ENCODE measurements at regions not wholly inside any gene's neighbourhood (a gene's known extent, or its start where the extent isn't known, plus 50 kb on each side); places are given as distances from the start of the nearest gene placed in this dataset.

DNA sequence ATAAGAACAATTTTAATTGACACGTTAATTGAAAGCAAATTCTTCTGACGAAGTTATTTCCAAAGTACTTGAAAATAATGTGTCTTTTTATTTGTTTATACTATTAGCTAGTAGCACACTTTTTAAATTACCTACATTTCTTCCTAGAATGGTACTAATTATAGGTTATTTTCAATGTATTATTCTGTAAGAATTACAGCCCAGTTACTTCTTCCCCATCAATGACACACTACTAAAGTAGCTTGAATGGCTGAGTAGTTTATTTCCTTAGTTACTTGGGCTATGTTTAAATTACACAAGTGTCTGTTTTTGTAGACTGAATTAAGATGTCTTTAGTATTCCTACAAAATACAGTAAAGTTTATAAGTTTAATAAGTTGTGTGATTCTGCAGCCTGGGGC lies 217.6 kb upstream of the IL12A start:
- peaks cover 4% of the 10 kb centered on the region; the same call in 1 of the 2 replicates for H3K27me3 ChIP-seq (ENCODE audit: insufficient read depth)
- TF ChIP-seq, protein P1, sequence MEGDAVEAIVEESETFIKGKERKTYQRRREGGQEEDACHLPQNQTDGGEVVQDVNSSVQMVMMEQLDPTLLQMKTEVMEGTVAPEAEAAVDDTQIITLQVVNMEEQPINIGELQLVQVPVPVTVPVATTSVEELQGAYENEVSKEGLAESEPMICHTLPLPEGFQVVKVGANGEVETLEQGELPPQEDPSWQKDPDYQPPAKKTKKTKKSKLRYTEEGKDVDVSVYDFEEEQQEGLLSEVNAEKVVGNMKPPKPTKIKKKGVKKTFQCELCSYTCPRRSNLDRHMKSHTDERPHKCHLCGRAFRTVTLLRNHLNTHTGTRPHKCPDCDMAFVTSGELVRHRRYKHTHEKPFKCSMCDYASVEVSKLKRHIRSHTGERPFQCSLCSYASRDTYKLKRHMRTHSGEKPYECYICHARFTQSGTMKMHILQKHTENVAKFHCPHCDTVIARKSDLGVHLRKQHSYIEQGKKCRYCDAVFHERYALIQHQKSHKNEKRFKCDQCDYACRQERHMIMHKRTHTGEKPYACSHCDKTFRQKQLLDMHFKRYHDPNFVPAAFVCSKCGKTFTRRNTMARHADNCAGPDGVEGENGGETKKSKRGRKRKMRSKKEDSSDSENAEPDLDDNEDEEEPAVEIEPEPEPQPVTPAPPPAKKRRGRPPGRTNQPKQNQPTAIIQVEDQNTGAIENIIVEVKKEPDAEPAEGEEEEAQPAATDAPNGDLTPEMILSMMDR (conservative IDR thresholded peaks at IDR 0.05; ENCODE audit: low read depth in 2 of 2): no peak
- no peak for TF ChIP-seq CREB1 (CRISPR knock-in tag; IDR thresholded peaks at IDR 0.05; ENCODE audit: low read depth)
- TF ChIP-seq ZNF114 (CRISPR knock-in tag; IDR thresholded peaks at IDR 0.05): no peak
- TF ChIP-seq STAT1 (IDR thresholded peaks at IDR 0.05; ENCODE audit: unreplicated experiment): no peak
- TF ChIP-seq EZH2phosphoT487 (IDR thresholded peaks at IDR 0.05; ENCODE audit: unreplicated experiment): no peak
- TF ChIP-seq, protein P2, sequence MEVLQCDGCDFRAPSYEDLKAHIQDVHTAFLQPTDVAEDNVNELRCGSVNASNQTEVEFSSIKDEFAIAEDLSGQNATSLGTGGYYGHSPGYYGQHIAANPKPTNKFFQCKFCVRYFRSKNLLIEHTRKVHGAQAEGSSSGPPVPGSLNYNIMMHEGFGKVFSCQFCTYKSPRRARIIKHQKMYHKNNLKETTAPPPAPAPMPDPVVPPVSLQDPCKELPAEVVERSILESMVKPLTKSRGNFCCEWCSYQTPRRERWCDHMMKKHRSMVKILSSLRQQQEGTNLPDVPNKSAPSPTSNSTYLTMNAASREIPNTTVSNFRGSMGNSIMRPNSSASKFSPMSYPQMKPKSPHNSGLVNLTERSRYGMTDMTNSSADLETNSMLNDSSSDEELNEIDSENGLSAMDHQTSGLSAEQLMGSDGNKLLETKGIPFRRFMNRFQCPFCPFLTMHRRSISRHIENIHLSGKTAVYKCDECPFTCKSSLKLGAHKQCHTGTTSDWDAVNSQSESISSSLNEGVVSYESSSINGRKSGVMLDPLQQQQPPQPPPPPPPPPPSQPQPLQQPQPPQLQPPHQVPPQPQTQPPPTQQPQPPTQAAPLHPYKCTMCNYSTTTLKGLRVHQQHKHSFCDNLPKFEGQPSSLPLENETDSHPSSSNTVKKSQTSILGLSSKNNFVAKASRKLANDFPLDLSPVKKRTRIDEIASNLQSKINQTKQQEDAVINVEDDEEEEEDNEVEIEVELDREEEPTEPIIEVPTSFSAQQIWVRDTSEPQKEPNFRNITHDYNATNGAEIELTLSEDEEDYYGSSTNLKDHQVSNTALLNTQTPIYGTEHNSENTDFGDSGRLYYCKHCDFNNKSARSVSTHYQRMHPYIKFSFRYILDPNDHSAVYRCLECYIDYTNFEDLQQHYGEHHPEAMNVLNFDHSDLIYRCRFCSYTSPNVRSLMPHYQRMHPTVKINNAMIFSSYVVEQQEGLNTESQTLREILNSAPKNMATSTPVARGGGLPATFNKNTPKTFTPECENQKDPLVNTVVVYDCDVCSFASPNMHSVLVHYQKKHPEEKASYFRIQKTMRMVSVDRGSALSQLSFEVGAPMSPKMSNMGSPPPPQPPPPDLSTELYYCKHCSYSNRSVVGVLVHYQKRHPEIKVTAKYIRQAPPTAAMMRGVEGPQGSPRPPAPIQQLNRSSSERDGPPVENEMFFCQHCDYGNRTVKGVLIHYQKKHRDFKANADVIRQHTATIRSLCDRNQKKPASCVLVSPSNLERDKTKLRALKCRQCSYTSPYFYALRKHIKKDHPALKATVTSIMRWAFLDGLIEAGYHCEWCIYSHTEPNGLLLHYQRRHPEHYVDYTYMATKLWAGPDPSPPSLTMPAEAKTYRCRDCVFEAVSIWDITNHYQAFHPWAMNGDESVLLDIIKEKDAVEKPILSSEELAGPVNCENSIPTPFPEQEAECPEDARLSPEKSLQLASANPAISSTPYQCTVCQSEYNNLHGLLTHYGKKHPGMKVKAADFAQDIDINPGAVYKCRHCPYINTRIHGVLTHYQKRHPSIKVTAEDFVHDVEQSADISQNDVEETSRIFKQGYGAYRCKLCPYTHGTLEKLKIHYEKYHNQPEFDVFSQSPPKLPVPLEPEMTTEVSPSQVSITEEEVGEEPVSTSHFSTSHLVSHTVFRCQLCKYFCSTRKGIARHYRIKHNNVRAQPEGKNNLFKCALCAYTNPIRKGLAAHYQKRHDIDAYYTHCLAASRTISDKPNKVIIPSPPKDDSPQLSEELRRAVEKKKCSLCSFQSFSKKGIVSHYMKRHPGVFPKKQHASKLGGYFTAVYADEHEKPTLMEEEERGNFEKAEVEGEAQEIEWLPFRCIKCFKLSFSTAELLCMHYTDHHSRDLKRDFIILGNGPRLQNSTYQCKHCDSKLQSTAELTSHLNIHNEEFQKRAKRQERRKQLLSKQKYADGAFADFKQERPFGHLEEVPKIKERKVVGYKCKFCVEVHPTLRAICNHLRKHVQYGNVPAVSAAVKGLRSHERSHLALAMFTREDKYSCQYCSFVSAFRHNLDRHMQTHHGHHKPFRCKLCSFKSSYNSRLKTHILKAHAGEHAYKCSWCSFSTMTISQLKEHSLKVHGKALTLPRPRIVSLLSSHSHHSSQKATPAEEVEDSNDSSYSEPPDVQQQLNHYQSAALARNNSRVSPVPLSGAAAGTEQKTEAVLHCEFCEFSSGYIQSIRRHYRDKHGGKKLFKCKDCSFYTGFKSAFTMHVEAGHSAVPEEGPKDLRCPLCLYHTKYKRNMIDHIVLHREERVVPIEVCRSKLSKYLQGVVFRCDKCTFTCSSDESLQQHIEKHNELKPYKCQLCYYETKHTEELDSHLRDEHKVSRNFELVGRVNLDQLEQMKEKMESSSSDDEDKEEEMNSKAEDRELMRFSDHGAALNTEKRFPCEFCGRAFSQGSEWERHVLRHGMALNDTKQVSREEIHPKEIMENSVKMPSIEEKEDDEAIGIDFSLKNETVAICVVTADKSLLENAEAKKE (CRISPR knock-in tag; IDR thresholded peaks at IDR 0.05): no peak
- no peak for TF ChIP-seq POLR2AphosphoS5 (IDR thresholded peaks at IDR 0.05; ENCODE audit: low read depth)
- TF ChIP-seq, protein P3, sequence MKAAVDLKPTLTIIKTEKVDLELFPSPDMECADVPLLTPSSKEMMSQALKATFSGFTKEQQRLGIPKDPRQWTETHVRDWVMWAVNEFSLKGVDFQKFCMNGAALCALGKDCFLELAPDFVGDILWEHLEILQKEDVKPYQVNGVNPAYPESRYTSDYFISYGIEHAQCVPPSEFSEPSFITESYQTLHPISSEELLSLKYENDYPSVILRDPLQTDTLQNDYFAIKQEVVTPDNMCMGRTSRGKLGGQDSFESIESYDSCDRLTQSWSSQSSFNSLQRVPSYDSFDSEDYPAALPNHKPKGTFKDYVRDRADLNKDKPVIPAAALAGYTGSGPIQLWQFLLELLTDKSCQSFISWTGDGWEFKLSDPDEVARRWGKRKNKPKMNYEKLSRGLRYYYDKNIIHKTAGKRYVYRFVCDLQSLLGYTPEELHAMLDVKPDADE (IDR thresholded peaks at IDR 0.05): no peak
- TF ChIP-seq ZNF331 (CRISPR knock-in tag; IDR thresholded peaks at IDR 0.05; ENCODE audit: low read depth): no peak
- TF ChIP-seq JUNB (IDR thresholded peaks at IDR 0.05; ENCODE audit: unreplicated experiment): no peak
- no peak for TF ChIP-seq EZH2 (IDR thresholded peaks at IDR 0.05; ENCODE audit: low read depth, unreplicated experiment)
- no peak for TF ChIP-seq NANOG (IDR thresholded peaks at IDR 0.05; ENCODE audit: borderline replicate concordance)
- TF ChIP-seq, protein P4, sequence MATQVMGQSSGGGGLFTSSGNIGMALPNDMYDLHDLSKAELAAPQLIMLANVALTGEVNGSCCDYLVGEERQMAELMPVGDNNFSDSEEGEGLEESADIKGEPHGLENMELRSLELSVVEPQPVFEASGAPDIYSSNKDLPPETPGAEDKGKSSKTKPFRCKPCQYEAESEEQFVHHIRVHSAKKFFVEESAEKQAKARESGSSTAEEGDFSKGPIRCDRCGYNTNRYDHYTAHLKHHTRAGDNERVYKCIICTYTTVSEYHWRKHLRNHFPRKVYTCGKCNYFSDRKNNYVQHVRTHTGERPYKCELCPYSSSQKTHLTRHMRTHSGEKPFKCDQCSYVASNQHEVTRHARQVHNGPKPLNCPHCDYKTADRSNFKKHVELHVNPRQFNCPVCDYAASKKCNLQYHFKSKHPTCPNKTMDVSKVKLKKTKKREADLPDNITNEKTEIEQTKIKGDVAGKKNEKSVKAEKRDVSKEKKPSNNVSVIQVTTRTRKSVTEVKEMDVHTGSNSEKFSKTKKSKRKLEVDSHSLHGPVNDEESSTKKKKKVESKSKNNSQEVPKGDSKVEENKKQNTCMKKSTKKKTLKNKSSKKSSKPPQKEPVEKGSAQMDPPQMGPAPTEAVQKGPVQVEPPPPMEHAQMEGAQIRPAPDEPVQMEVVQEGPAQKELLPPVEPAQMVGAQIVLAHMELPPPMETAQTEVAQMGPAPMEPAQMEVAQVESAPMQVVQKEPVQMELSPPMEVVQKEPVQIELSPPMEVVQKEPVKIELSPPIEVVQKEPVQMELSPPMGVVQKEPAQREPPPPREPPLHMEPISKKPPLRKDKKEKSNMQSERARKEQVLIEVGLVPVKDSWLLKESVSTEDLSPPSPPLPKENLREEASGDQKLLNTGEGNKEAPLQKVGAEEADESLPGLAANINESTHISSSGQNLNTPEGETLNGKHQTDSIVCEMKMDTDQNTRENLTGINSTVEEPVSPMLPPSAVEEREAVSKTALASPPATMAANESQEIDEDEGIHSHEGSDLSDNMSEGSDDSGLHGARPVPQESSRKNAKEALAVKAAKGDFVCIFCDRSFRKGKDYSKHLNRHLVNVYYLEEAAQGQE (IDR thresholded peaks at IDR 0.05; ENCODE audit: unreplicated experiment): no peak
- ATAC-seq (no peak), DNase-seq (ENCODE audit: low spot score) (no peak)
- H3K9me3 Mint-ChIP-seq: no peaks in the 10 kb centered on the region
- no peaks in the 10 kb centered on the region for H3K36me3 Mint-ChIP-seq (ENCODE audit: low read depth)
- peaks cover 45% of the 10 kb centered on the region for H3K79me2 ChIP-seq (replicated peaks; ENCODE audit: insufficient read depth)
- H3K27ac Mint-ChIP-seq: no peak overlapping the region
- H3K27ac ChIP-seq (ENCODE audit: low read depth): no peak overlapping the region
- no peaks in the 10 kb centered on the region for H3K9me2 ChIP-seq (ENCODE audit: insufficient read depth)
- H3F3A ChIP-seq (replicated peaks; ENCODE audit: low read depth): no peaks in the 10 kb centered on the region
- H3K4me1 ChIP-seq (ENCODE audit: insufficient read depth): peaks cover 9% of the 10 kb centered on the region
- peaks cover 4% of the 10 kb centered on the region for H4K20me1 ChIP-seq (replicated peaks; ENCODE audit: insufficient read depth)
- H3K36me3 ChIP-seq (ENCODE audit: insufficient read depth): no peaks in the 10 kb centered on the region
- H3K27me3 Mint-ChIP-seq (ENCODE audit: insufficient read depth, low read depth, poor library complexity): peaks cover 9% of the 10 kb centered on the region
- no peak overlapping the region for H3K4me3 Mint-ChIP-seq
- H3K4me2 ChIP-seq: no peak overlapping the region
- no peak overlapping the region for H3K4me3 ChIP-seq
- no peak overlapping the region for H2AFZ ChIP-seq
- peaks cover 37% of the 10 kb centered on the region for H3K4me1 Mint-ChIP-seq
